Activated T-helper 2 cell treated with anti-CD3 and anti-CD28 coated beads, Interferon-gamma antibody, Interleukin-2, Interleukin-4, amounts not matched to agents 10 μg/mL and 5 μg/mL and 100 μg/mL, durations not matched to agents 14 hours and 24 hours and 36 hours (primary cell): ENCODE measurements at regions not wholly inside any gene's neighbourhood (a gene's known extent, or its start where the extent isn't known, plus 50 kb on each side); places are given as distances from the start of the nearest gene placed in this dataset.

ENCODE experiments used
- DNase-seq: peaks from one replicate; pipeline ENCODE4 v3.0.0; 2021; ENCODE audit warnings: low spot score
- H3K27ac Mint-ChIP-seq: one replicate; pipeline ENCODE4 v1.8.0; 2021; ENCODE audit warnings: mixed read lengths
- H3K27me3 Mint-ChIP-seq: one replicate; pipeline ENCODE4 v1.8.0; 2021; ENCODE audit warnings: low read depth, mixed read lengths
- H3K36me3 Mint-ChIP-seq: one replicate; pipeline ENCODE4 v1.8.0; 2021; ENCODE audit warnings: low read depth, mixed read lengths
- H3K4me1 Mint-ChIP-seq: one replicate; pipeline ENCODE4 v1.8.0; 2021; ENCODE audit warnings: low read depth, mixed read lengths
- H3K4me3 Mint-ChIP-seq: one replicate; pipeline ENCODE4 v1.8.0; 2021; ENCODE audit warnings: low read depth, mild to moderate bottlenecking, moderate library complexity, mixed read lengths
- H3K9me3 Mint-ChIP-seq: one replicate; pipeline ENCODE4 v1.8.0; 2021; ENCODE audit warnings: mixed read lengths
- intact Hi-C: fragments of 100-400 bp; cut with micrococcal nuclease; formaldehyde crosslinking; loops from one replicate; pipeline ENCODE4 v1.15.1; 2023

GRCh38 chr20:50394569-50394968, 115.6 kb upstream of the PTPN1 start:
- Mint-ChIP-seq H3K27ac (no peak overlapping the region), H3K27me3 (peaks cover 4% of the 10 kb centered on the region), H3K4me3 (no peak overlapping the region), H3K4me1 (peaks cover 11% of the 10 kb centered on the region), H3K36me3 (no peaks in the 10 kb centered on the region), H3K9me3 (no peaks in the 10 kb centered on the region)
- no peak for DNase-seq
- intact Hi-C loops: no loop called here

GRCh38 chr20:50395251-50395729, 114.9 kb upstream of the PTPN1 start:
- H3K9me3 Mint-ChIP-seq: no peaks in the 10 kb centered on the region
- peaks cover 11% of the 10 kb centered on the region for H3K4me1 Mint-ChIP-seq
- H3K27ac Mint-ChIP-seq: no peak overlapping the region
- DNase-seq: no peak
- peaks cover 4% of the 10 kb centered on the region for H3K27me3 Mint-ChIP-seq
- H3K36me3 Mint-ChIP-seq: no peaks in the 10 kb centered on the region
- no peak overlapping the region for H3K4me3 Mint-ChIP-seq
- intact Hi-C loops: no loop called here

GRCh38 chr20:50395914-50396488, 114.2 kb upstream of the PTPN1 start:
- Mint-ChIP-seq H3K9me3 (no peaks in the 10 kb centered on the region), H3K27ac (no peak overlapping the region), H3K4me1 (peaks cover 8% of the 10 kb centered on the region), H3K36me3 (no peaks in the 10 kb centered on the region), H3K4me3 (no peak overlapping the region), H3K27me3 (peaks cover 4% of the 10 kb centered on the region)
- intact Hi-C loops: no loop called here
- DNase-seq: no peak

- H3K27me3 Mint-ChIP-seq: peaks cover 4% of the 10 kb centered on the region
- H3K4me1 Mint-ChIP-seq: peaks cover 7% of the 10 kb centered on the region
- no peak overlapping the region for H3K27ac Mint-ChIP-seq
Observed at GRCh38 chr20:50396623-50397022, 113.6 kb upstream of the PTPN1 start.

GRCh38 chr20:50397058-50397457, 113.1 kb upstream of the PTPN1 start:
- no peaks in the 10 kb centered on the region for H3K36me3 Mint-ChIP-seq
- H3K9me3 Mint-ChIP-seq: no peaks in the 10 kb centered on the region
- no peak overlapping the region for H3K27ac Mint-ChIP-seq
- intact Hi-C loops: no loop called here
- H3K27me3 Mint-ChIP-seq: peaks cover 4% of the 10 kb centered on the region
- no peak overlapping the region for H3K4me3 Mint-ChIP-seq
- H3K4me1 Mint-ChIP-seq: peaks cover 5% of the 10 kb centered on the region
- no peak for DNase-seq

More at GRCh38 chr20:50396623-50397022, 113.6 kb upstream of the PTPN1 start:
- Mint-ChIP-seq H3K9me3 (no peaks in the 10 kb centered on the region), H3K36me3 (no peaks in the 10 kb centered on the region), H3K4me3 (no peak overlapping the region)
- intact Hi-C loops: no loop called here
- no peak for DNase-seq

GRCh38 chr20:50398064-50398463, 112.1 kb upstream of the PTPN1 start:
- intact Hi-C loops: no loop called here
- Mint-ChIP-seq H3K27me3 (peaks cover 4% of the 10 kb centered on the region), H3K4me1 (no peaks in the 10 kb centered on the region), H3K4me3 (no peak overlapping the region), H3K36me3 (no peaks in the 10 kb centered on the region), H3K9me3 (no peaks in the 10 kb centered on the region), H3K27ac (no peak overlapping the region)
- DNase-seq: no peak

GRCh38 chr20:50398471-50398820, 111.7 kb upstream of the PTPN1 start:
- Mint-ChIP-seq H3K27me3 (peaks cover 4% of the 10 kb centered on the region), H3K9me3 (no peaks in the 10 kb centered on the region), H3K36me3 (no peaks in the 10 kb centered on the region), H3K4me1 (no peaks in the 10 kb centered on the region), H3K27ac (no peak overlapping the region), H3K4me3 (no peak overlapping the region)
- no peak for DNase-seq
- intact Hi-C loops: no loop called here

GRCh38 chr20:50398821-50399554, 111.2 kb upstream of the PTPN1 start:
- Mint-ChIP-seq H3K4me1 (no peaks in the 10 kb centered on the region), H3K9me3 (no peaks in the 10 kb centered on the region), H3K36me3 (no peaks in the 10 kb centered on the region), H3K4me3 (no peak overlapping the region), H3K27me3 (peaks cover 7% of the 10 kb centered on the region), H3K27ac (no peak overlapping the region)
- DNase-seq: no peak
- intact Hi-C loops: no loop called here

GRCh38 chr20:50399555-50399916, 110.6 kb upstream of the PTPN1 start:
- H3K27me3 Mint-ChIP-seq: peaks cover 13% of the 10 kb centered on the region
- H3K4me1 Mint-ChIP-seq: no peaks in the 10 kb centered on the region
- DNase-seq: no peak
- no peaks in the 10 kb centered on the region for H3K9me3 Mint-ChIP-seq
- H3K4me3 Mint-ChIP-seq: no peak overlapping the region
- H3K36me3 Mint-ChIP-seq: no peaks in the 10 kb centered on the region
- intact Hi-C loops: no loop called here
- H3K27ac Mint-ChIP-seq: no peak overlapping the region

- H3K9me3 Mint-ChIP-seq: no peaks in the 10 kb centered on the region
- no peaks in the 10 kb centered on the region for H3K4me1 Mint-ChIP-seq
- DNase-seq: no peak
- peaks cover 15% of the 10 kb centered on the region for H3K27me3 Mint-ChIP-seq
- H3K4me3 Mint-ChIP-seq: no peak overlapping the region
- no peak overlapping the region for H3K27ac Mint-ChIP-seq
- intact Hi-C loops: no loop called here
- no peaks in the 10 kb centered on the region for H3K36me3 Mint-ChIP-seq
Observed at GRCh38 chr20:50399917-50400704, 110.1 kb upstream of the PTPN1 start.

- no peak overlapping the region for H3K4me3 Mint-ChIP-seq
- intact Hi-C loops: no loop called here
- H3K36me3 Mint-ChIP-seq: no peaks in the 10 kb centered on the region
- DNase-seq: no peak
- peaks cover 15% of the 10 kb centered on the region for H3K27me3 Mint-ChIP-seq
- no peaks in the 10 kb centered on the region for H3K4me1 Mint-ChIP-seq
- no peak overlapping the region for H3K27ac Mint-ChIP-seq
- no peaks in the 10 kb centered on the region for H3K9me3 Mint-ChIP-seq
Observed at GRCh38 chr20:50400705-50401586, 109.2 kb upstream of the PTPN1 start.

- no peak for DNase-seq
- H3K27me3 Mint-ChIP-seq: peaks cover 18% of the 10 kb centered on the region
- no peaks in the 10 kb centered on the region for H3K4me1 Mint-ChIP-seq
- intact Hi-C loops: no loop called here
- no peaks in the 10 kb centered on the region for H3K36me3 Mint-ChIP-seq
- no peaks in the 10 kb centered on the region for H3K9me3 Mint-ChIP-seq
- no peak overlapping the region for H3K4me3 Mint-ChIP-seq
- no peak overlapping the region for H3K27ac Mint-ChIP-seq
Observed at GRCh38 chr20:50401587-50402418, 108.4 kb upstream of the PTPN1 start.
